ENCODE measurements at regions not wholly inside any gene's neighbourhood (a gene's known extent, or its start where the extent isn't known, plus 50 kb on each side); places are given as distances from the start of the nearest gene placed in this dataset.

DNA sequence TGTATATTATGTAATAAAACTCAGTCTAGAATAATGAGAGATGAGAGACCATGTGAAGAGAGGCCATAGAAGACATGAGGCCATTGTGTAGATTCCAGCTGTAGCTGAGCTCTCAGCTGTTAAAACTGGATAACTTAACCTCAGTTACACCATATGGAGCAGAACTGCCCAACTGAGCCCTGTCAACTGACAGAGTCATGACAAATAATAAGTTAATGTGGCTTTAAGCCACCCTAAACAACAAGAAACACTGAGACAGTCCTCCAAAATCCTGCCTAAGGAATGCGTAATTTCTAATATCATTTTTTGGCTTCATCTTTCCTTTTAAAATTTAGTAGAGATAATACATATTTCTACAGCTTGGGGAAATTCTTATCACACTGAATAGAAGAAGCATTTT is 580.0 kb upstream of the RGS18 start:
- Histone ChIP-seq H3K9me3 (no peaks in the 10 kb centered on the region), H3K4me1 (no peaks in the 10 kb centered on the region), H3K27ac (no peak overlapping the region), H3K27me3 (no peaks in the 10 kb centered on the region), H3K4me3 (no peak overlapping the region), H3K36me3 (no peaks in the 10 kb centered on the region)
- TF ChIP-seq, protein P1, sequence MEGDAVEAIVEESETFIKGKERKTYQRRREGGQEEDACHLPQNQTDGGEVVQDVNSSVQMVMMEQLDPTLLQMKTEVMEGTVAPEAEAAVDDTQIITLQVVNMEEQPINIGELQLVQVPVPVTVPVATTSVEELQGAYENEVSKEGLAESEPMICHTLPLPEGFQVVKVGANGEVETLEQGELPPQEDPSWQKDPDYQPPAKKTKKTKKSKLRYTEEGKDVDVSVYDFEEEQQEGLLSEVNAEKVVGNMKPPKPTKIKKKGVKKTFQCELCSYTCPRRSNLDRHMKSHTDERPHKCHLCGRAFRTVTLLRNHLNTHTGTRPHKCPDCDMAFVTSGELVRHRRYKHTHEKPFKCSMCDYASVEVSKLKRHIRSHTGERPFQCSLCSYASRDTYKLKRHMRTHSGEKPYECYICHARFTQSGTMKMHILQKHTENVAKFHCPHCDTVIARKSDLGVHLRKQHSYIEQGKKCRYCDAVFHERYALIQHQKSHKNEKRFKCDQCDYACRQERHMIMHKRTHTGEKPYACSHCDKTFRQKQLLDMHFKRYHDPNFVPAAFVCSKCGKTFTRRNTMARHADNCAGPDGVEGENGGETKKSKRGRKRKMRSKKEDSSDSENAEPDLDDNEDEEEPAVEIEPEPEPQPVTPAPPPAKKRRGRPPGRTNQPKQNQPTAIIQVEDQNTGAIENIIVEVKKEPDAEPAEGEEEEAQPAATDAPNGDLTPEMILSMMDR (IDR thresholded peaks at IDR 0.05) = no peak
- no peak for DNase-seq (ENCODE audit: low spot score)

DNA sequence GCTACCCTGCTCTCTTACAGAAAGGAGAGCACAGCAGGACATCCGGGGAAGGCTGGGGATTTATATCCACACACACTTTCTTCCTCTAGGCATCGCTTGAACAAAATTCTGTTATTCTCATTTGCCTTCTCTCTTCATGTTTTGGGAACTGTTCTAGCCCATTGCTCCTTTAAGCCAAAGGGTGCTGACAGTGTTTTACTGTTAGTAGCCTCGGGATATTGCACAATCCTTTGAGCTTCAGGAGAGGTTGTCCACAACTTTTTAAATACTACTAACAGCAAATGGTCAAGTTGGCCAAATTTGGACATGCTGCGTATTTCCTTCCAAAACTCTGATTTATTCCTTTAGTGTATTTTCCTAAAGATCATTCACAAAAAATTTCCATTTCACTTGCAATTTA is 579.2 kb upstream of the RGS18 start:
- no peak for DNase-seq (ENCODE audit: low spot score)
- Histone ChIP-seq H3K4me3 (no peak overlapping the region), H3K27me3 (no peaks in the 10 kb centered on the region), H3K36me3 (no peaks in the 10 kb centered on the region), H3K27ac (no peak overlapping the region), H3K9me3 (no peaks in the 10 kb centered on the region), H3K4me1 (no peaks in the 10 kb centered on the region)
- TF ChIP-seq, protein P1 (IDR thresholded peaks at IDR 0.05) = no peak

DNA sequence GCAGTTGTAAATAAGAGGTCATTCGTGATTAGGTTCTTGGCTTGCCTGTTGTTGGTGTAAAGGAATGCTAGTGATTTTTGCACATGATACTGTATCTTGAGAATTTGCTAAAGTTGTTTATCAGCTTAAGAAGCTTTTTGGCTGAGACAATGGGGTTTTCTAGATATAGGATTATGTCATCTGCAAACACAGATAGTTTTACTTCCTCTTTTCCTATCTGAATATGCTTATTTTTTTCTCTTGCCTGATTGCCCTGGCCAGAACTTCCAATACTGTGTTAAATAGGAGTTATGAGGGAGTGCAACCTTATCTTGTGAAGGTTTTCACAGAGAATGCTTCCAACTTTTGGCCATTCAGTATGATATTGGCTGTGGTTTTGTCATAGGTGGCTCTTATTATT is 576.1 kb upstream of the RGS18 start:
- no peaks in the 10 kb centered on the region for H3K36me3 ChIP-seq
- TF ChIP-seq, protein P1 (IDR thresholded peaks at IDR 0.05) = no peak
- DNase-seq (ENCODE audit: low spot score) = no peak
- no peaks in the 10 kb centered on the region for H3K4me1 ChIP-seq
- no peaks in the 10 kb centered on the region for H3K27me3 ChIP-seq
- no peak overlapping the region for H3K4me3 ChIP-seq
- no peak overlapping the region for H3K27ac ChIP-seq
- no peaks in the 10 kb centered on the region for H3K9me3 ChIP-seq

DNA sequence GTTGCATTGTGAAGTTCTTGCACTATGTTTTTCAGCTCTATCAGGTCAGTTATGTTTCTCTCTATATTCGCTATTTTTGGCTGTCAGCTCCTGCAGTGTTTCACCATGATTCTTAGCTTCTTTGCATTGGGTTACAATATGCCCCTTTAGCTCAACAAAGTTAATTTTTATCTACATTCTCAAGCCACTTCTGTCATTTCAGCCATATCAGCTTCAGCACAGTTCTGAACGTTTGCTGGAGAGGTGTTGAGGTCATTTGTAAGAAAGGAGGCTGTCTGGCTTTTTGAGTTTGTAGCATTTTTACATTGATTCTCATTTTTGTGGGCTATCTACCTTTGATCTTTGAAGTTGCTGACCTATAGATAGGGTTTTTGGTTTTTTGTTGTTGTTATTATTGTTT is 573.2 kb upstream of the RGS18 start:
- no peaks in the 10 kb centered on the region for H3K36me3 ChIP-seq
- H3K4me3 ChIP-seq = no peak overlapping the region
- H3K27ac ChIP-seq = no peak overlapping the region
- H3K4me1 ChIP-seq = no peaks in the 10 kb centered on the region
- H3K9me3 ChIP-seq = no peaks in the 10 kb centered on the region
- TF ChIP-seq, protein P1 (IDR thresholded peaks at IDR 0.05) = no peak
- no peaks in the 10 kb centered on the region for H3K27me3 ChIP-seq
- no peak for DNase-seq (ENCODE audit: low spot score)

DNA sequence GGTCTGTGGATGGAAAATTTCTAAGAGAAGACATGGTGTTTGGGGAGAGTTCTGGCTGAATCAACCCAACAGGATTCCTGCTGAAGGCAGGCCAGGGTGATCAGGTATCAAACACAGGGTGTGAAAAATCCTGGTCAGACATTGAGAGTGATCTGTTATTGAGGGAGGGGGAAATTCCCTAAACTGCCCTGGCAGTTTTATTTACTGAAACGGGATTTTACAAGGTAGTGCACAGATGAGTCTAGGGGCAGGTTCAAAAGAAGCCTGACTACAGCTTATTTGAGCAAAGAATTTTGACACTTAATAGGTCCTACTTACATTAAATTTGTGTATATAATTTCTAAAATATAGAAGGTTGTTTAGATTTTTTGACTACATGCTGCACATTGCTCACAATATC is 569.4 kb upstream of the RGS18 start:
- Histone ChIP-seq H3K9me3 (no peaks in the 10 kb centered on the region), H3K4me1 (no peaks in the 10 kb centered on the region), H3K4me3 (no peak overlapping the region), H3K36me3 (no peaks in the 10 kb centered on the region), H3K27ac (no peak overlapping the region), H3K27me3 (no peaks in the 10 kb centered on the region)
- TF ChIP-seq, protein P1 (IDR thresholded peaks at IDR 0.05) = no peak
- no peak for DNase-seq (ENCODE audit: low spot score)

DNA sequence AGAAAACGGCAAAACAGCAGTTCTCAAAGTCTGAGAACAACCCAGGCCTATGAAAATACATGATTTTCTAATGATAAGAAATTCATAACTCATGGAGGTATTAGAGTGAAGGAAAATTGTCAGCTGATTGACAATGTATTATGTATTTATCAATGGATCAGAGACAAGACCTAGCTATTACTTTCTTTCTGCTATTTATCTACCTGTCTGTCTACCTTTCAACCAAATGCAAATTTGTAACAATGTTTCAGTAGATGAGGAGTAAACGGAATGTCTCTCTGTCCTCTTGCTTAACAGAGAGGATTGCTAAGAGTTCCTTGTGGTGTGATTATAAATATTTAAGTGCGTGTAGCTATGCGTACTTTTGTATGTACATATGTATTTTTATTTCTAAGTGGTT is 568.7 kb upstream of the RGS18 start:
- Histone ChIP-seq H3K4me3 (no peak overlapping the region), H3K36me3 (no peaks in the 10 kb centered on the region), H3K4me1 (no peaks in the 10 kb centered on the region), H3K27ac (no peak overlapping the region), H3K27me3 (no peaks in the 10 kb centered on the region), H3K9me3 (no peaks in the 10 kb centered on the region)
- TF ChIP-seq, protein P1 (IDR thresholded peaks at IDR 0.05) = no peak
- DNase-seq (ENCODE audit: low spot score) = no peak

All from right atrium auricular region (tissue), 2 donors.